ENCODE measurements at regions not wholly inside any gene's neighbourhood (a gene's known extent, or its start where the extent isn't known, plus 50 kb on each side); places are given as distances from the start of the nearest gene placed in this dataset.
"Not testable (repeated sequence)": the region's sequence is repeated elsewhere in the genome, so short reads cannot be mapped to it uniquely, and the experiment has no call there.

GRCh38 chr2:75389271-75389670 is 171.5 kb downstream of the EVA1A start:
- DNase-seq (ENCODE audit: low read depth), result no peak
- Histone ChIP-seq H3K27me3 (ENCODE audit: control insufficient read depth, insufficient read depth, low read length) (no peaks in the 10 kb centered on the region), H3K4me3 (ENCODE audit: low read depth, low read length) (no peak overlapping the region), H3K36me3 (ENCODE audit: control insufficient read depth, insufficient read depth, low read length) (no peaks in the 10 kb centered on the region)
- CTCF ChIA-PET, result no interaction called here
- no peak for TF ChIP-seq CTCF (IDR thresholded peaks at IDR 0.05; ENCODE audit: insufficient read depth, low read depth, low read length)
- POLR2A ChIA-PET, result no interaction called here

- no peak for DNase-seq (ENCODE audit: low read depth)
- H3K27me3 ChIP-seq (ENCODE audit: control insufficient read depth, insufficient read depth, low read length), result no peaks in the 10 kb centered on the region
- no peaks in the 10 kb centered on the region for H3K36me3 ChIP-seq (ENCODE audit: control insufficient read depth, insufficient read depth, low read length)
- POLR2A ChIA-PET, result no interaction called here
- no peak overlapping the region for H3K4me3 ChIP-seq (ENCODE audit: low read depth, low read length)
- TF ChIP-seq CTCF (IDR thresholded peaks at IDR 0.05; ENCODE audit: insufficient read depth, low read depth, low read length), result no peak
- CTCF ChIA-PET, result no interaction called here
These were observed 179.7 kb downstream of the EVA1A start for GRCh38 chr2:75381032-75381431.

- no peaks in the 10 kb centered on the region for H3K36me3 ChIP-seq (ENCODE audit: control insufficient read depth, insufficient read depth, low read length)
- ChIA-PET CTCF (no interaction called here), POLR2A (no interaction called here)
- no peaks in the 10 kb centered on the region for H3K27me3 ChIP-seq (ENCODE audit: control insufficient read depth, insufficient read depth, low read length)
- no peak overlapping the region for H3K4me3 ChIP-seq (ENCODE audit: low read depth, low read length)
- TF ChIP-seq CTCF (IDR thresholded peaks at IDR 0.05; ENCODE audit: insufficient read depth, low read depth, low read length), result no peak
- no peak for DNase-seq (ENCODE audit: low read depth)
These were observed 180.3 kb upstream of the TACR1 start for GRCh38 chr2:75379476-75380210.

- POLR2A ChIA-PET, result no interaction called here
- CTCF ChIA-PET, result interaction anchor here (1.0 to 1.1 kb wide), 2 partner anchors 17 to 21 kb away, joined by 3 read pairs; no protein-coding TSS in a partner anchor
- Histone ChIP-seq H3K36me3 (ENCODE audit: control insufficient read depth, insufficient read depth, low read length) (no peaks in the 10 kb centered on the region), H3K4me3 (ENCODE audit: low read depth, low read length) (no peak overlapping the region), H3K27me3 (ENCODE audit: control insufficient read depth, insufficient read depth, low read length) (no peaks in the 10 kb centered on the region)
- no peak for TF ChIP-seq CTCF (IDR thresholded peaks at IDR 0.05; ENCODE audit: insufficient read depth, low read depth, low read length)
- DNase-seq (ENCODE audit: low read depth), result peak; percentile 24
These were observed 176.6 kb upstream of the TACR1 start for GRCh38 chr2:75375646-75376582.

GRCh38 chr2:75374414-75374957 is 175.2 kb upstream of the TACR1 start:
- H3K4me3 ChIP-seq (ENCODE audit: low read depth, low read length); POLR2A ChIA-PET: not testable (repeated sequence)
- CTCF ChIA-PET, result interaction anchor here (0.6 to 1.1 kb wide), 2 partner anchors 19 to 442 kb away, joined by 3 to 4 read pairs; no protein-coding TSS in a partner anchor

More at GRCh38 chr2:75374414-75374957, 175.2 kb upstream of the TACR1 start:
- H3K27me3 ChIP-seq (ENCODE audit: control insufficient read depth, insufficient read depth, low read length); H3K36me3 ChIP-seq (ENCODE audit: control insufficient read depth, insufficient read depth, low read length); DNase-seq (ENCODE audit: low read depth): not testable (repeated sequence)
